H1 (cell line): ENCODE measurements at regions not wholly inside any gene's neighbourhood (a gene's known extent, or its start where the extent isn't known, plus 50 kb on each side); places are given as distances from the start of the nearest gene placed in this dataset.

ENCODE experiments used
- CTCF ChIA-PET: fragments of 300-600 bp; sonication (Branson Sonifier 250); formaldehyde crosslinking; loops from one replicate; lab custom pipeline; 2021; ENCODE audit not compliant: partially characterized antibody; lab: Charles Lee
- POLR2A ChIA-PET: fragments of 300-600 bp; sonication (Branson Sonifier 250); formaldehyde crosslinking; loops from one replicate; lab custom pipeline; 2021; ENCODE audit warnings: inconsistent platforms; ENCODE audit not compliant: partially characterized antibody; lab: Charles Lee
- DNase-seq, 2 experiments: peaks; one replicate each; pipeline versions ENCODE4 v3.0.0 to v3.0.0-alpha.2; 2010 to 2022; ENCODE audit warnings: low spot score in 2 of 2, low read depth in 1 of 2, mixed read lengths in 1 of 2
- FAIRE-seq: peaks from 2 replicates; lab custom pipeline; 2011; peaks lifted over from hg19 to GRCh38; lab: Jason Lieb, UNC
- H2AFZ ChIP-seq: 2 replicates; pipeline ENCODE4 v1.8.1; 2012; ENCODE audit warnings: low read length, inconsistent platforms
- H2AK5ac ChIP-seq: 2 replicates; pipeline ENCODE4 v1.6.1; 2013; ENCODE audit warnings: low read depth, low read length
- H2BK120ac ChIP-seq: replicated peaks from 2 replicates; pipeline ENCODE3; 2013; ENCODE audit warnings: low read depth, low read length, inconsistent platforms
- H2BK12ac ChIP-seq: 2 replicates; pipeline ENCODE4 v1.6.1; 2013; ENCODE audit warnings: low read depth, low read length
- H2BK15ac ChIP-seq: 2 replicates; pipeline ENCODE4 v1.6.1; 2013; ENCODE audit warnings: low read length
- H2BK20ac ChIP-seq: 2 replicates; pipeline ENCODE4 v1.6.1; 2013; ENCODE audit warnings: low read length
- H2BK5ac ChIP-seq: 2 replicates; pipeline ENCODE4 v1.6.1; 2013; ENCODE audit warnings: low read depth, low read length
- H3K14ac ChIP-seq: 2 replicates; pipeline ENCODE4 v1.6.1; 2013; ENCODE audit warnings: inconsistent platforms; ENCODE audit not compliant: insufficient read length
- H3K18ac ChIP-seq: 2 replicates; pipeline ENCODE4 v1.6.1; 2013; ENCODE audit warnings: low read length; ENCODE audit errors: extremely low read depth
- H3K23ac ChIP-seq: 2 replicates; pipeline ENCODE4 v1.6.1; 2013; ENCODE audit warnings: inconsistent platforms; ENCODE audit not compliant: insufficient read length
- H3K23me2 ChIP-seq: 2 replicates; pipeline ENCODE4 v1.6.1; 2013; ENCODE audit warnings: low read depth, low read length
- H3K27ac ChIP-seq: 2 replicates; pipeline ENCODE4 v1.6.1; 2011; ENCODE audit warnings: low read depth, low read length, inconsistent platforms
- H3K27me3 ChIP-seq, 4 experiments: replicated peaks in 1 of 4; 1 replicate in 1 of 4; 2 replicates in 3 of 4; pipeline versions ENCODE4 v1.6.1 to v1.8.1; 2011 to 2013; ENCODE audit warnings: low read length in 3 of 4, mild to moderate bottlenecking in 3 of 4, inconsistent platforms in 2 of 4, mixed read lengths in 2 of 4, moderate library complexity in 1 of 4; ENCODE audit not compliant: control insufficient read depth in 3 of 4, insufficient read depth in 3 of 4; ENCODE audit errors: extremely low read depth in 1 of 4
- H3K36me3 ChIP-seq, 4 experiments: 2 replicates each; pipeline versions ENCODE4 v1.6.1 to v1.8.1; 2011 to 2013; ENCODE audit warnings: mild to moderate bottlenecking in 4 of 4, low read length in 3 of 4, moderate library complexity in 2 of 4, control low read depth in 1 of 4, inconsistent platforms in 1 of 4; ENCODE audit not compliant: insufficient read depth in 4 of 4, control insufficient read depth in 2 of 4
- H3K4ac ChIP-seq: replicated peaks from 2 replicates; pipeline ENCODE3; 2013; ENCODE audit warnings: low read length, low read depth, mixed read lengths, inconsistent platforms; ENCODE audit not compliant: insufficient read length
- H3K4me1 ChIP-seq, 4 experiments: replicated peaks in 1 of 4; 1 replicate in 1 of 4; 2 replicates in 3 of 4; pipeline versions ENCODE4 v1.6.1 to v1.8.1; 2011 to 2013; ENCODE audit warnings: low read length in 3 of 4, inconsistent platforms in 2 of 4, mixed read lengths in 1 of 4; ENCODE audit not compliant: insufficient read depth in 4 of 4, control insufficient read depth in 3 of 4
- H3K4me2 ChIP-seq, 2 experiments: 2 replicates each; pipeline versions ENCODE4 v1.6.1 to v1.8.1; 2011 to 2013; ENCODE audit warnings: low read depth in 2 of 2, low read length in 2 of 2, control low read depth in 1 of 2, inconsistent platforms in 1 of 2, mild to moderate bottlenecking in 1 of 2; ENCODE audit not compliant: insufficient read depth in 1 of 2
- H3K4me3 ChIP-seq, 4 experiments: fragments of 200-600, 300-600 bp in 1 of 4; sonication (generic), shearing (Covaris generic), sonication (Bioruptor Twin) in 1 of 4; 2 replicates each; pipeline versions ENCODE4 v1.5.1 to v1.8.1; 2011 to 2016; ENCODE audit warnings: low read length in 4 of 4, low read depth in 3 of 4, control low read depth in 2 of 4, inconsistent platforms in 2 of 4, mild to moderate bottlenecking in 2 of 4, mixed read lengths in 1 of 4, moderate library complexity in 1 of 4; ENCODE audit not compliant: insufficient read depth in 2 of 4; ENCODE audit errors: extremely low read depth in 1 of 4
- H3K56ac ChIP-seq: replicated peaks from 2 replicates; pipeline ENCODE3; 2013; ENCODE audit warnings: low read depth, mild to moderate bottlenecking, mixed read lengths, low read length, inconsistent platforms; ENCODE audit not compliant: insufficient read length
- H3K79me1 ChIP-seq: 2 replicates; pipeline ENCODE4 v1.6.1; 2013; ENCODE audit warnings: low read depth, low read length, control low read depth
- H3K79me2 ChIP-seq, 2 experiments: 2 replicates each; pipeline versions ENCODE4 v1.6.1 to v1.8.1; 2012 to 2013; ENCODE audit warnings: low read length in 2 of 2, mild to moderate bottlenecking in 2 of 2, inconsistent platforms in 1 of 2; ENCODE audit not compliant: insufficient read depth in 2 of 2, control insufficient read depth in 1 of 2
- H3K9ac ChIP-seq, 4 experiments: replicated peaks in 1 of 4; 1 replicate in 1 of 4; 2 replicates in 3 of 4; pipeline versions ENCODE4 v1.6.1 to v1.8.1; 2011 to 2013; ENCODE audit warnings: low read depth in 3 of 4, low read length in 3 of 4, control low read depth in 2 of 4, mild to moderate bottlenecking in 2 of 4, moderate library complexity in 2 of 4, inconsistent platforms in 1 of 4; ENCODE audit errors: extremely low read depth in 1 of 4
- H3K9me3 ChIP-seq, 2 experiments: 2 replicates each; pipeline versions ENCODE4 v1.6.1 to v1.8.1; 2012 to 2013; ENCODE audit warnings: mild to moderate bottlenecking in 2 of 2, moderate library complexity in 2 of 2, control low read depth in 1 of 2, inconsistent platforms in 1 of 2, low read depth in 1 of 2, low read length in 1 of 2, mixed read lengths in 1 of 2; ENCODE audit not compliant: insufficient read depth in 2 of 2
- H4K20me1 ChIP-seq, 2 experiments: replicated peaks in 1 of 2; 2 replicates each; pipeline versions ENCODE3 to v1.8.1; 2011 to 2013; ENCODE audit warnings: inconsistent platforms in 2 of 2, low read length in 2 of 2, mild to moderate bottlenecking in 1 of 2; ENCODE audit not compliant: insufficient read depth in 2 of 2, control insufficient read depth in 1 of 2
- H4K5ac ChIP-seq: 2 replicates; pipeline ENCODE4 v1.6.1; 2013; ENCODE audit warnings: low read length, low read depth, mixed read lengths, inconsistent platforms; ENCODE audit not compliant: insufficient read length
- H4K8ac ChIP-seq: 2 replicates; pipeline ENCODE4 v1.8.0; 2013; ENCODE audit warnings: mild to moderate bottlenecking, moderate library complexity, low read length, inconsistent platforms; ENCODE audit not compliant: insufficient read depth; ENCODE audit errors: extremely low read depth
- H4K91ac ChIP-seq: replicated peaks from 2 replicates; pipeline ENCODE3; 2013; ENCODE audit warnings: low read length, mixed read lengths, inconsistent platforms; ENCODE audit not compliant: insufficient read length
- KDM5A ChIP-seq: fragments of 200-600 bp; IDR thresholded peaks from 2 replicates; pipeline ENCODE4 v1.7.1; 2012; ENCODE audit warnings: mild to moderate bottlenecking, low read length, inconsistent platforms, mixed read lengths
- RXRA ChIP-seq: IDR thresholded peaks from 2 replicates; pipeline ENCODE4 v1.6.1; 2011; ENCODE audit warnings: low read depth, mild to moderate bottlenecking, low read length, moderate library complexity; ENCODE audit not compliant: insufficient read depth
- WGBS, 2 experiments: shearing (Covaris generic) in 1 of 2; methylation state at CpG; one replicate each; pipeline versions ENCODE4 v1.1.6 to v1.1.7; 2013 to 2015; ENCODE audit warnings: low lambda C conversion rate in 2 of 2, mixed read lengths in 2 of 2, inconsistent platforms in 1 of 2, low coverage in 1 of 2, missing lambda C conversion rate in 1 of 2; ENCODE audit not compliant: insufficient replicate concordance in 2 of 2, insufficient coverage in 1 of 2, insufficient read length in 1 of 2; ENCODE audit errors: extremely low coverage in 1 of 2, missing lambda C conversion rate in 1 of 2; 5-methylcytosine and 5-hydroxymethylcytosine counted together

GRCh38 chr12:45128637-45129036 lies 77.7 kb upstream of the DBX2 start:
- CTCF ChIA-PET: interaction anchor here (1.2 kb wide), 1 partner anchor 180 kb away, joined by 3 read pairs; no protein-coding TSS in a partner anchor
- Histone ChIP-seq H2AK5ac (no peak overlapping the region), H3K23me2 (no peaks in the 10 kb centered on the region), H3K56ac (no peak overlapping the region), H2BK120ac (no peak overlapping the region), H4K8ac (no peak overlapping the region), H3K9ac (no peak overlapping the region), H2BK5ac (no peak overlapping the region), H4K20me1 (no peaks in the 10 kb centered on the region), H3K4me1 (0 out of 7 replicates have a peak, but pooled peaks cover 0 to 2% (median 0%) of the 10 kb centered on the region in 4 experiments), H3K23ac (no peak overlapping the region), H4K5ac (no peak overlapping the region), H3K14ac (no peak overlapping the region), H3K4me2 (no peak overlapping the region), H3K4me3 (no peak overlapping the region), H3K79me2 (no peaks in the 10 kb centered on the region), H3K4ac (no peak overlapping the region), H3K79me1 (no peaks in the 10 kb centered on the region), H3K9me3 (no peaks in the 10 kb centered on the region), H2BK15ac (no peak overlapping the region), H3K27ac (no peak overlapping the region), H2BK20ac (no peak overlapping the region), H2AFZ (no peak overlapping the region), H3K36me3 (no peaks in the 10 kb centered on the region), H3K18ac (no peak overlapping the region), H4K91ac (no peak overlapping the region), H2BK12ac (no peak overlapping the region), H3K27me3 (no peaks in the 10 kb centered on the region)
- DNase-seq (no peak), FAIRE-seq (no peak)
- POLR2A ChIA-PET: no interaction called here
- 94% methylated on average over 1 of the region's 1 CpG; no CpG with 5 or more reads in 1 of the 2 experiments for WGBS, 2 experiments
- no peak for TF ChIP-seq KDM5A
- TF ChIP-seq RXRA: no peak
